GM19193 (cell line): ENCODE measurements at regions not wholly inside any gene's neighbourhood (a gene's known extent, or its start where the extent isn't known, plus 50 kb on each side); places are given as distances from the start of the nearest gene placed in this dataset.

Source experiments
- POLR2A ChIP-seq: IDR thresholded peaks from 4 replicates; pipeline ENCODE4 v1.6.1; 2011; ENCODE audit not compliant: insufficient read depth, insufficient read length; ENCODE audit errors: extremely low read depth

- no peak for TF ChIP-seq POLR2A
These were observed 302.2 kb downstream of the FOXL1 start for GRCh38 chr16:86880316-86881117.

DNA sequence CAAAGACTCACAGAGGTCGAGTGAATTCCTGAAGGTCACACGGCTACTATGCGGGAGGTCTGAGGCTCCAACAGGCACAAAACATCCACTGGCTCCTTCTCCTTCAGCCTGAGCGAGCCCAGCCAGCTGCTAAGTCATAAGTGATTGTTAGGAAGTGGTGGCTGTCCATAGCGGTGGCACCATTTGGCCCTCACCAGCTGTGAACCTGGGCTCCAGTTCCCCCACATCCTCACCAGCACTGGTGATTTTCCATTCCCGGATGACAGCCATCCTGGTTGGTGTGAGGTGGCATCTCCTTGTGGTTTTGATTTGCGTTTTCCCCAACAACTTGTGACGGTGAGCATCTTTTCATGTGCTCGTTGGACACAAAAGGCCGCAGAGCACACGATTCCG is 302.8 kb downstream of the FOXL1 start:
- no peak for TF ChIP-seq POLR2A

DNA sequence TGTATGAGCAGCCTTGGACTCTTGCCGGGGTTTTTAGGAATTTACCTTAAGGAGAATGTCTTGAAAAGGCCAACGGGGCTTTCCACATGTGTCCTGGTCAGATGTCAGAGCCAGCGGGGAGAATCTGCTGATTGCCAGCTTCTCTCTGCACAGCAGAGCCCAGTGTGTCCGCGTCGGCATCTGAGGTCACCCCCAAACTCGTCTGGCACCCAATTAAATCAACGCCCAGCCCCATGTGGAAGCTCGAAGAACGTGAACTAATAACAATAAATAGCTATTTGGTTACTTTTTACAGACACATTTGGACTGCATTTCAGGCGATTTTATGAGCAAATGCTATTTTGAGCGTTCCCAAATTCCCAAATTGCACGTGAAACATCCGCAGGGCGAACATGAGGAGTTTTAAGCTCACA is 303.5 kb downstream of the FOXL1 start:
- TF ChIP-seq POLR2A: no peak

DNA sequence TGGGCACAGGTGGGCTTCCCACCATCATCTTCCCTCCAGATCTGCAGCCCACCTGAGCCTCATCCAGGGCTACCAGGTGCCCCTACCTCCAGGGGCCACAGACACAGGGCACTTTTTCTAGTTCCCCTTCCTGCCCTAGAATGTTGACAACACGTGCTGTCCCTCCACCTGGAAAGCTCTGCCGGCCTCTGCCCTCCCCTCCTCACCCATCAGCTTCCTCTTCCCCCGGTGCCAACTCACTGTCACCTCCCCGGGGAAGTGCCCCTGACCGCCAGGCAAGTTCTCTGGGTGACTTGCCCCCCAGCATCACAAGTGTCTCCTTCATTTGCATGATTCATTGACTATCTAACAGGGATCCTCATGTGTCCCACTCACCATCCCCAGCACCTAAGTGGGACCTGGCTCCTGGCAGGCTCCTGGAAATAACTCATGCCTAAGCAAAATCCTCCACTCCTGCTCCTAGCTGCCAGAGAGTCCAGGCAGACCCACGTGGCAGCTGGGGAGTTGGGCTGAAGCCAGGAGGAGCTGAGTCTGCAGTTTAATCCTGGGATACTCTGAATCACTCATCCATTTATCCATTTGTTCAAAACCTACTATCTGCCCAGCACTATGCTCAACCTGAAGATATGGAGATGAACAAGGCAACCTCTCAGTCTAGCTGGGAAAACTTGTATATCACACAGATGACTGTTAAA is 304.4 kb downstream of the FOXL1 start:
- no peak for TF ChIP-seq POLR2A

DNA sequence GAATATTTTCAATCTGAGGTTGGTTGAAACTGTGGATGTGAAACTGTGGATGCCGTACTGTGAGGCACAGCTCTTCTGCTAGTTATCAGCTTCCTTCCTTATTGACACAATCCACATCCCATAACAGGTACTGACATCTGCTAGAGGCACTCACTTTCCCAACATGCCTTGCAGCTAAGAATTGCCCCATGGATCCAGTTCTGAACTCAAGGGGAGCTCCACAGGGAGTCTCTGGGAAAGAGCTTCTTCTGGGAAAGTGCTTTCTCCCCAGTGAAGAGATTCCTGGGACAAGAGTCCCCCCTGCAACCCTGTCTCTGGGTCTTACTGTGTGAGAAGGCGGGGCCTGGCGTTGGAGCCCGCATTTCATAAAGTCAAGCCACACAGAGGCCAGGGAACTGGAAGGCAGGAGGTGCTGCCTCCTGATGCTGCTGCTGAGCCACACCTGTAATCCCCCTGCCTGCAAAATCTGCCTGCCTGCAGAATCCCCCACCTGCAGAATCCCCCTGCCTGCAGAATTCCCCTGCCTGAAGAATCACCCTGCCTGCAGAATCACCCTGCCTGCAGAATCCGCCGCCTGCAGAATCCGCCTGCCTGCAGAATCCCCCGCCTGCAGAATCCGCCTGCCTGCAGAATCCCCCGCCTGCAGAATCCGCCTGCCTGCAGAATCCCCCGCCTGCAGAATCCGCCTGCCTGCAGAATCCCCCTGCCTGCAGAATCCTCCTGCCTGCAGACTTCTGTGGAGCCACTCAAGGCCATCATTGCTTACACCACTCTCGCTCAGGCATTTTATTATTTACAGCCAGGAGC is 305.4 kb downstream of the FOXL1 start:
- TF ChIP-seq POLR2A: no peak

DNA sequence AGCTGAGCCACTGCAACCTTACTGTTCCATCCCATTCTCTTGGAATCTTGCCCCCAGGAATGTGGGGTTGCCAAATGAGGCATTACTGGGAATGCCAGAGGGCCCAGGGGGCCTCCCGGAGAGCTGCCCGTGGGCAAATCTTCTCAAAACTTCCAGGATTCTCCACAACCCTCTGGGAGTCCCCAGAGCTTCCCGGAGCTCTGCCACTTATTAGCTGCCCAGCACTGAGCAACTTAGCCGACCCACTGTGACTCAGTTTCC is 306.0 kb downstream of the FOXL1 start:
- no peak for TF ChIP-seq POLR2A

- no peak for TF ChIP-seq POLR2A
These were observed 306.8 kb downstream of the FOXL1 start for GRCh38 chr16:86885139-86885538.

DNA sequence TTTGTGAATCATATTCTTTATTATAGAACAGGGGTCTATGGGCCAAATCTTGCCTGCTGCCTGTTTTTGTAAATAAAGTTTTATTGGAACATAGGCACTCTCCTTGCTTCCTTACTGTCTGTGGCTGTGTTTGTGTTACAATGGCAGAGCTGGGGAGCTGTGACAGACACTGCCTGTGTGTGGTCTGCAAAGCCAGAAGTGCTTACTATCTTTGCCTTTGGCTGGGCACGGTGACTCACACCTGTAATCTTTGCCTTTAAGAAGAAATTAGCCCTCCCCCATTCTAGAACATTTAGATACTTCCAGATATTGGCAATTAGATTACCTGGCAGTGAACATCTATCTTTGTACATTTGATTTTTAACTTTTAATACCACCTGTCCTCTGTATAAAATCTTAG is 308.3 kb downstream of the FOXL1 start:
- TF ChIP-seq POLR2A: no peak

DNA sequence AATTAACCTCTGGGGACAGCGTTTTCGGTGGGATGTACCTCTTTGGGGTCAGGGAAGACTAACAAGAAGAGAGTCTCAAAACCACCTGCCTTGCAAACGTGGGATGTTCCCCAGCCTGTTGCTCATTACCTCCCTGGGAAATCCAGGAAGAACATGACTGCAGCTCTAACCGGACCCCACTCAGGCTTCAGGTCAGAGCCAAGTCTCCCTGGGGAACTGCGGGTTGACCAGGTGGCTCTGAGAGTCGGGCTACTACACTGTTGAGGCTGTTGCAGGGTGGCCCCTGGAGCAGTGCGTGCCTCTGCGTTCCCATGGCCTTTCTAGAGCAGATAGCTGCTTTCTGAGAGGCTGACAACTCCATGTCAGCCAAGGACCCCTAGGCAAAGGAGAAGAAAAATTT is 309.1 kb downstream of the FOXL1 start:
- no peak for TF ChIP-seq POLR2A

DNA sequence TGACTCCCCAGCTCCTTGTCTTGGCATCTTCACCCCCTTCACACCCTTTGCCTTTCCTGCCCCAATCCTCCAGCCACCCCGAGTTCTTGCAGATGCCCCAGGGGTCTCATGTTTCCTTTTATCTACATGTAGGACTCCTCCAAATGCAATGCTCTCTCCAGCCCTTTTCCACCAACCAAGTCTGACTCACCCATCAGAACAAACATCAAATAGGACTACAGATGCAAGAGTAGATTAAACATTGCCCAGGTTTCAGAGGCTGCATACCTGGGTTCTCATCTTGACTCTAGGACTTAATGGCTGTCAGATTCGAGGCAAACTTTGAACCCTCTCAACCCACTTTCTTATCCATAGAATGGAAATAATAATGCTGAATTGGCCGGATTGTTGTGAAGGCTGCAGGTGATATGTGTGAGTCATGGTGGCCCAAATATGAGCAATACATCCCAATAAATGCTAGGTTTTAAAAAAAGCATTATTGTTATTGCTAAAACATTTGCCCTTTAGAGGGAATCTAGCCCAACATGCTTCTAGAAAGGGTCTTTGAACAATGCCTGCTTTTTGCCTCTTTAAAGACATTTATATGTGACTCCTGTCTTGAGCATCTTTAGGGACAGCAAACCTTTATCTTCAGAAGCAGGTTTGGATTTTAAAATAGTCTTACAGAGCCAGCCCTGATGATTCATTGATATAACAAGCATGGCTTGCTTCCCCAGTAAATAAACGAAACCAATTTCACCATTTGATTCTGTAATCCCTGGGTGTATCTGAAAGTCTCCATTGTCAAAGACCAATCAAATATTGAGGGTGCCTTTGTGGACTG is 310.1 kb downstream of the FOXL1 start:
- no peak for TF ChIP-seq POLR2A

- no peak for TF ChIP-seq POLR2A
These were observed 311.6 kb downstream of the FOXL1 start for GRCh38 chr16:86889974-86890373.

DNA sequence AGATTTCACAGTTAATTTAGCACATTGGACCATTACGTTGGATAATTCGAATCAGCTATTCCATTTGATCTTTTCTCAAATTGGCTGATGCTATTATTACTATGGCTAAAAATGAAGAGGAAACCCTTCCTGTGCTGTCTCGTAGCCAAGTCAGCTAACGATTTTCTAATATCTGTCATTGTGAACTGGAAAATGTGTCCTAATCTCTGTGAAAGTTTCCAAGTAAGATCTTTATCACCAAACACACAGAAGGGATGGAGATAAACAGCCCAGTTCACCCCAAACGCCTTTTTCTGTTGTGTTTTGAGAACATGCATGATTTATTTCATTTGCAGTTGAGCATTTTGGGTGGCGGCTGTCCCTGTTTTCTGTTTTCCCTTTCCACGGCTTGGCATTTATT is 312.8 kb downstream of the FOXL1 start:
- TF ChIP-seq POLR2A: no peak

GRCh38 chr16:86891631-86892030 is 313.3 kb downstream of the FOXL1 start:
- TF ChIP-seq POLR2A: no peak

DNA sequence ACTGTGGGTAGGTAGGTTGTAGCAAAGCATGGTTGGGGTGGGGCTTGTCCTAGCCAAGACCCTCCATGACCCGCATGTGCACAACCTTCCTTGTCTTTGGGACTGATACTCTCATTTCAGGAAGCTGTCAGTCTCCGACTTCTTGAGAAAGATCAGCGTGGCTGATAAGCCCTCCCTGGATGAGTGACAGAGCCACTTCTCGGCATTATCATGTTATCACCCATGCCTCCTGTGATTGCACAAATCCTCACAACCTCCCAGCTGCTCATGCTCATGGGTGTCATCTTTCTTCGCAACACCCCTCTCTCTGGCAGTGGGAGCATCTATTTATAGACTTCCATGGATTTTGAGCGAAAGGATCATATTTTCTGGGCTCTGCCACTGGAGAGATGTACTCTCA is 314.2 kb downstream of the FOXL1 start:
- TF ChIP-seq POLR2A: no peak

GRCh38 chr16:86893506-86893905 is 315.2 kb downstream of the FOXL1 start:
- no peak for TF ChIP-seq POLR2A
